Testis (tissue), 2 donors: ENCODE measurements at regions not wholly inside any gene's neighbourhood (a gene's known extent, or its start where the extent isn't known, plus 50 kb on each side); places are given as distances from the start of the nearest gene placed in this dataset.

ENCODE experiments used
- DNase-seq: peaks from one replicate; pipeline ENCODE4 v3.0.0-alpha.2; 2019
- H3K27ac ChIP-seq, 2 donors: fragments of 200-600 bp; sonication (generic); one replicate each; pipeline ENCODE4 v1.5.1; 2019
- H3K27me3 ChIP-seq: fragments of 200-600 bp; sonication (generic); one replicate; pipeline ENCODE4 v1.5.1; 2019
- H3K36me3 ChIP-seq: fragments of 200-600 bp; sonication (generic); one replicate; pipeline ENCODE4 v1.5.1; 2017; ENCODE audit warnings: low read depth; ENCODE audit errors: missing control alignments
- H3K4me1 ChIP-seq: fragments of 200-600 bp; sonication (generic); one replicate; pipeline ENCODE4 v1.5.1; 2019
- H3K4me3 ChIP-seq, 2 donors: fragments of 200-600 bp; sonication (generic); one replicate each; pipeline ENCODE4 v1.5.1; 2017 to 2019
- H3K9me3 ChIP-seq: fragments of 200-600 bp; sonication (generic); one replicate; pipeline ENCODE4 v1.5.1; 2017
- CTCF ChIP-seq, 3 experiments: fragments of 450-650 bp in 2 of 3; fragments of 200-600 bp in 1 of 3; sonication (generic) in 1 of 3; IDR thresholded peaks; one replicate each; pipeline ENCODE4 v1.5.1; 2016 to 2019; ENCODE audit warnings: antibody characterized with exemption in 3 of 3, mild to moderate bottlenecking in 2 of 3, moderate library complexity in 1 of 3
- POLR2A ChIP-seq: fragments of 450-650 bp; IDR thresholded peaks from one replicate; pipeline ENCODE4 v1.6.1; 2017; ENCODE audit warnings: antibody characterized with exemption, mild to moderate bottlenecking, moderate library complexity
- WGBS, 2 donors: methylation state at CpG; one replicate each; pipeline ENCODE4 v1.1.5; 2018; 5-methylcytosine and 5-hydroxymethylcytosine counted together
- intact Hi-C: fragments of 100-400 bp; cut with DNase I; formaldehyde crosslinking; loops from one replicate; pipeline ENCODE4 v1.15.1; 2023; ENCODE audit warnings: low total_unique reads

- Histone ChIP-seq H3K27ac (no peak overlapping the region), H3K9me3 (no peaks in the 10 kb centered on the region), H3K4me1 (no peaks in the 10 kb centered on the region), H3K27me3 (no peaks in the 10 kb centered on the region), H3K4me3 (no peak overlapping the region), H3K36me3 (no peaks in the 10 kb centered on the region)
- intact Hi-C loops: no loop called here
- 90 to 93% methylated on average over 4 of the region's 4 CpGs for WGBS, 2 donors
- DNase-seq: no peak
- TF ChIP-seq POLR2A (no peak), CTCF (IDR thresholded peaks at IDR 0.05) (no peak)
Measured at GRCh38 chr6:168985705-168986104, 267.9 kb downstream of the THBS2 start.

GRCh38 chr6:168983925-168984324 is 269.7 kb downstream of the THBS2 start:
- no peak overlapping the region for H3K27ac ChIP-seq
- H3K9me3 ChIP-seq: no peaks in the 10 kb centered on the region
- no peaks in the 10 kb centered on the region for H3K36me3 ChIP-seq
- TF ChIP-seq CTCF (IDR thresholded peaks at IDR 0.05) (no peak), POLR2A (no peak)
- no peaks in the 10 kb centered on the region for H3K4me1 ChIP-seq
- 77 to 86% methylated on average over 4 of the region's 4 CpGs for WGBS, 2 donors
- no peak overlapping the region for H3K4me3 ChIP-seq
- H3K27me3 ChIP-seq: no peaks in the 10 kb centered on the region
- no peak for DNase-seq
- intact Hi-C loops: no loop called here

- TF ChIP-seq CTCF (IDR thresholded peaks at IDR 0.05) (no peak), POLR2A (no peak)
- intact Hi-C loops: no loop called here
- no peaks in the 10 kb centered on the region for H3K36me3 ChIP-seq
- H3K4me3 ChIP-seq: no peak overlapping the region
- no peaks in the 10 kb centered on the region for H3K9me3 ChIP-seq
- WGBS, 2 donors: 76 to 86% methylated on average over 2 of the region's 2 CpGs
- DNase-seq: no peak
- no peaks in the 10 kb centered on the region for H3K27me3 ChIP-seq
- H3K4me1 ChIP-seq: no peaks in the 10 kb centered on the region
- no peak overlapping the region for H3K27ac ChIP-seq
Measured at GRCh38 chr6:168981187-168981586, 272.5 kb downstream of the THBS2 start.

GRCh38 chr6:168979254-168979653 is 274.4 kb downstream of the THBS2 start:
- no peak overlapping the region for H3K27ac ChIP-seq
- TF ChIP-seq CTCF (IDR thresholded peaks at IDR 0.05) (no peak), POLR2A (no peak)
- H3K36me3 ChIP-seq: no peaks in the 10 kb centered on the region
- no peak for DNase-seq
- no peaks in the 10 kb centered on the region for H3K9me3 ChIP-seq
- WGBS, 2 donors: 66 to 71% methylated on average over 3 of the region's 3 CpGs
- H3K4me1 ChIP-seq: no peaks in the 10 kb centered on the region
- H3K4me3 ChIP-seq: no peak overlapping the region
- intact Hi-C loops: no loop called here
- no peaks in the 10 kb centered on the region for H3K27me3 ChIP-seq

- TF ChIP-seq CTCF (IDR thresholded peaks at IDR 0.05) (no peak), POLR2A (no peak)
Measured at GRCh38 chr6:168972128-168972527, 281.5 kb downstream of the THBS2 start.

More at GRCh38 chr6:168972128-168972527, 281.5 kb downstream of the THBS2 start:
- Histone ChIP-seq H3K27me3 (no peaks in the 10 kb centered on the region), H3K9me3 (no peaks in the 10 kb centered on the region), H3K36me3 (no peaks in the 10 kb centered on the region), H3K27ac (no peak overlapping the region), H3K4me1 (peaks cover 7% of the 10 kb centered on the region), H3K4me3 (no peak overlapping the region)
- intact Hi-C loops: no loop called here
- no peak for DNase-seq
- 54 to 66% methylated on average over 2 of the region's 2 CpGs for WGBS, 2 donors
